ENCODE measurements at regions not wholly inside any gene's neighbourhood (a gene's known extent, or its start where the extent isn't known, plus 50 kb on each side); places are given as distances from the start of the nearest gene placed in this dataset.

DNA sequence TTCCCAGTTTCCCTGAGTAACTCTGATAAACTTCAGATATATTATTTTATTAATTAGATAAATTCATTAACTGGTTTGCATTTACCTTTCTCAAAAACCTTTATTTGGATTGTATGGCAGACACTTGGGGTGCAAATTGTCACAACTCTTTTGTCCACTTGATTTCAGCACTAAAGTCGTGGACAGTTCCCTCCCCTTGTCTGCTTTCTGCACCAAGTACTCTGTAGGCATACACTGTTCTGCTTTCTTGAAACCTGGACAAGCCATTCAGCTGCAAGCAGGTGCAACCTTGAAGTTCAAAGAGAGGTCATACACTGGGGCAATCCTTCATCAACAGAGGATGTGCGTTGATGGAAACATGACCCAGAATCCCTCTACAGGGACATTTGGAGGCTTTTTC is 162.9 kb downstream of the ARL5B start:
- TF ChIP-seq, protein P1, sequence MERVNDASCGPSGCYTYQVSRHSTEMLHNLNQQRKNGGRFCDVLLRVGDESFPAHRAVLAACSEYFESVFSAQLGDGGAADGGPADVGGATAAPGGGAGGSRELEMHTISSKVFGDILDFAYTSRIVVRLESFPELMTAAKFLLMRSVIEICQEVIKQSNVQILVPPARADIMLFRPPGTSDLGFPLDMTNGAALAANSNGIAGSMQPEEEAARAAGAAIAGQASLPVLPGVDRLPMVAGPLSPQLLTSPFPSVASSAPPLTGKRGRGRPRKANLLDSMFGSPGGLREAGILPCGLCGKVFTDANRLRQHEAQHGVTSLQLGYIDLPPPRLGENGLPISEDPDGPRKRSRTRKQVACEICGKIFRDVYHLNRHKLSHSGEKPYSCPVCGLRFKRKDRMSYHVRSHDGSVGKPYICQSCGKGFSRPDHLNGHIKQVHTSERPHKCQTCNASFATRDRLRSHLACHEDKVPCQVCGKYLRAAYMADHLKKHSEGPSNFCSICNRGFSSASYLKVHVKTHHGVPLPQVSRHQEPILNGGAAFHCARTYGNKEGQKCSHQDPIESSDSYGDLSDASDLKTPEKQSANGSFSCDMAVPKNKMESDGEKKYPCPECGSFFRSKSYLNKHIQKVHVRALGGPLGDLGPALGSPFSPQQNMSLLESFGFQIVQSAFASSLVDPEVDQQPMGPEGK (CRISPR knock-in tag; IDR thresholded peaks at IDR 0.05; ENCODE audit: borderline replicate concordance), result no peak
- no peak for TF ChIP-seq TOX (CRISPR knock-in tag; IDR thresholded peaks at IDR 0.05; ENCODE audit: borderline replicate concordance)
- no peak for TF ChIP-seq OSR1 (CRISPR knock-in tag; IDR thresholded peaks at IDR 0.05)
- no peak for TF ChIP-seq ZNF70 (CRISPR knock-in tag; IDR thresholded peaks at IDR 0.05)
- no peak for TF ChIP-seq TCF4 (CRISPR knock-in tag; IDR thresholded peaks at IDR 0.05; ENCODE audit: borderline replicate concordance)
- TF ChIP-seq, protein P2, sequence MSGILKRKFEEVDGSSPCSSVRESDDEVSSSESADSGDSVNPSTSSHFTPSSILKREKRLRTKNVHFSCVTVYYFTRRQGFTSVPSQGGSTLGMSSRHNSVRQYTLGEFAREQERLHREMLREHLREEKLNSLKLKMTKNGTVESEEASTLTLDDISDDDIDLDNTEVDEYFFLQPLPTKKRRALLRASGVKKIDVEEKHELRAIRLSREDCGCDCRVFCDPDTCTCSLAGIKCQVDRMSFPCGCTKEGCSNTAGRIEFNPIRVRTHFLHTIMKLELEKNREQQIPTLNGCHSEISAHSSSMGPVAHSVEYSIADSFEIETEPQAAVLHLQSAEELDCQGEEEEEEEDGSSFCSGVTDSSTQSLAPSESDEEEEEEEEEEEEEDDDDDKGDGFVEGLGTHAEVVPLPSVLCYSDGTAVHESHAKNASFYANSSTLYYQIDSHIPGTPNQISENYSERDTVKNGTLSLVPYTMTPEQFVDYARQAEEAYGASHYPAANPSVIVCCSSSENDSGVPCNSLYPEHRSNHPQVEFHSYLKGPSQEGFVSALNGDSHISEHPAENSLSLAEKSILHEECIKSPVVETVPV (CRISPR knock-in tag; IDR thresholded peaks at IDR 0.05), result no peak
- no peak for TF ChIP-seq ZFP3 (CRISPR knock-in tag; IDR thresholded peaks at IDR 0.05)
- TF ChIP-seq ARNTL (CRISPR knock-in tag; IDR thresholded peaks at IDR 0.05; ENCODE audit: borderline replicate concordance, low read depth), result no peak
- TF ChIP-seq, protein P3, sequence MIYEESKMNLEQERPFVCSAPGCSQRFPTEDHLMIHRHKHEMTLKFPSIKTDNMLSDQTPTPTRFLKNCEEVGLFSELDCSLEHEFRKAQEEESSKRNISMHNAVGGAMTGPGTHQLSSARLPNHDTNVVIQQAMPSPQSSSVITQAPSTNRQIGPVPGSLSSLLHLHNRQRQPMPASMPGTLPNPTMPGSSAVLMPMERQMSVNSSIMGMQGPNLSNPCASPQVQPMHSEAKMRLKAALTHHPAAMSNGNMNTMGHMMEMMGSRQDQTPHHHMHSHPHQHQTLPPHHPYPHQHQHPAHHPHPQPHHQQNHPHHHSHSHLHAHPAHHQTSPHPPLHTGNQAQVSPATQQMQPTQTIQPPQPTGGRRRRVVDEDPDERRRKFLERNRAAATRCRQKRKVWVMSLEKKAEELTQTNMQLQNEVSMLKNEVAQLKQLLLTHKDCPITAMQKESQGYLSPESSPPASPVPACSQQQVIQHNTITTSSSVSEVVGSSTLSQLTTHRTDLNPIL (CRISPR knock-in tag; IDR thresholded peaks at IDR 0.05; ENCODE audit: low read depth), result no peak
